Sigmoid colon (tissue), 6 donors: ENCODE measurements at regions not wholly inside any gene's neighbourhood (a gene's known extent, or its start where the extent isn't known, plus 50 kb on each side); places are given as distances from the start of the nearest gene placed in this dataset.

Source experiments
- DNase-seq: peaks from one replicate; pipeline ENCODE4 v3.0.0-alpha.2; 2019
- H3K27ac ChIP-seq, 4 donors: fragments of 200-600 bp; sonication (generic); one replicate each; pipeline ENCODE4 v1.5.1; 2016 to 2019; ENCODE audit warnings: mild to moderate bottlenecking in 1 of 4
- H3K27me3 ChIP-seq, 3 donors: fragments of 200-600 bp; sonication (generic); one replicate each; pipeline ENCODE4 v1.5.1; 2019; ENCODE audit warnings: mild to moderate bottlenecking in 1 of 3
- H3K36me3 ChIP-seq, 4 donors: fragments of 200-600 bp; sonication (generic); one replicate each; pipeline ENCODE4 v1.5.1; 2016 to 2019
- H3K4me1 ChIP-seq, 4 donors: fragments of 200-600 bp; sonication (generic); one replicate each; pipeline ENCODE4 v1.5.1; 2017 to 2019
- H3K4me3 ChIP-seq, 4 donors: fragments of 200-600 bp; sonication (generic); one replicate each; pipeline ENCODE4 v1.5.1; 2017 to 2019; ENCODE audit warnings: mild to moderate bottlenecking in 2 of 4, moderate library complexity in 1 of 4
- H3K9me3 ChIP-seq, 4 donors: fragments of 200-600 bp in 3 of 4; sonication (generic) in 3 of 4; one replicate each; pipeline versions ENCODE4 v1.5.1 to v1.6.1; 2013 to 2019
- EP300 ChIP-seq, 4 donors: sonication (generic); formaldehyde crosslinking; IDR thresholded peaks; one replicate each; pipeline ENCODE4 v1.6.1; 2017; ENCODE audit warnings: antibody characterized with exemption in 4 of 4
- POLR2A ChIP-seq, 2 donors: fragments of 450-650 bp; IDR thresholded peaks; one replicate each; pipeline ENCODE4 v1.6.1; 2016; ENCODE audit warnings: antibody characterized with exemption in 2 of 2, mild to moderate bottlenecking in 2 of 2, moderate library complexity in 2 of 2
- POLR2AphosphoS5 ChIP-seq, 4 donors: sonication (generic); formaldehyde crosslinking; IDR thresholded peaks; one replicate each; pipeline ENCODE4 v1.6.1; 2017; ENCODE audit warnings: antibody characterized with exemption in 4 of 4
- WGBS, 2 donors: extraction: QIAGEN DNeasy Blood & Tissue Kit; methylation state at CpG; one replicate each; pipeline ENCODE4 v1.1.7; 2013; 5-methylcytosine and 5-hydroxymethylcytosine counted together
- intact Hi-C: fragments of 100-400 bp; cut with DNase I; formaldehyde crosslinking; loops from one replicate; pipeline ENCODE4 v1.15.1; 2023
- TF ChIP-seq, protein P1 (sequence below), 4 experiments: fragments of 450-650 bp in 3 of 4; fragments of 200-600 bp in 1 of 4; IDR thresholded peaks; one replicate each; pipeline ENCODE4 v1.5.1; 2016 to 2019; ENCODE audit warnings: antibody characterized with exemption in 4 of 4, mild to moderate bottlenecking in 3 of 4, moderate library complexity in 2 of 4
- donor health status: healthy with polysubstance abuse.
- donor health status: healthy.

DNA sequence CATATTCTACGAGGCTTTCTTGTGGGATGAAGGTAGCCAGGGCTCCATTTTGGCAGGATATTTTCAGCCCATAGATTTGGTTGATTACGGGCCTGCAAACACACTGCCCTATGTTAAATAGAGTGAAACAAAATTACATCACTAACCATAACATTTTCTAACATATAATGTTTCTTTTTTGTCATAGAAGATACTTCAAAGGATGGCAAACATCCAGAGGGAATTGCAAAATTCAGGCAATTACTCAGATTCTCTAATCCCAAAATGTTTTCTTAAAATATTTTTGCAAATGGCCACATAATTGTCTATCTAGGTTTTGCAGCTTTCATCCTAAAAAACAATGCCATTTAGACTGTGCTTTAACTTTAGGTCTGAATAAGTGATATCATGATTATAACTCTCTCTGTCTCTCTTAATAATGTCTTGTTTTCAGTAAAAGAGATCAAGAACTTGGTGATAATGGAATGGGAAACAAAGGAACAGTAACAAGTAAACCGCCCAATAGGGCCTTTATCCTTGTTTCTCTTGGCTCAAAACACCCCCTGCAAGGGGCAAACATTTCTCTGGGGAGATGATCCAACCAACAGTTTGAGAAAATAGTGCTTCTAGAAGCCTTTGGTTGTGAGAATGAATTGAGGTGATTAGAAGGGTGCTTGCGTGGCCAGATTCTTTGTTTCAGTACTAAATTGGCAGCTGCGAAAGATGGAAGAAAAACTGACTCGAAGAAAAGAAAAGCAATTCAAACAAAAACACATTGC lies 54.4 kb upstream of the BTG1 start:
- no peak for DNase-seq
- Histone ChIP-seq H3K4me3 (no peak overlapping the region), H3K27ac (no peak overlapping the region), H3K36me3 (no peaks in the 10 kb centered on the region), H3K9me3 (no peaks in the 10 kb centered on the region), H3K4me1 (no peaks in the 10 kb centered on the region), H3K27me3 (no peaks in the 10 kb centered on the region)
- TF ChIP-seq POLR2AphosphoS5 (IDR thresholded peaks at IDR 0.05) (no peak), EP300 (IDR thresholded peaks at IDR 0.05) (no peak), POLR2A (IDR thresholded peaks at IDR 0.05) (no peak)
- TF ChIP-seq, protein P1, sequence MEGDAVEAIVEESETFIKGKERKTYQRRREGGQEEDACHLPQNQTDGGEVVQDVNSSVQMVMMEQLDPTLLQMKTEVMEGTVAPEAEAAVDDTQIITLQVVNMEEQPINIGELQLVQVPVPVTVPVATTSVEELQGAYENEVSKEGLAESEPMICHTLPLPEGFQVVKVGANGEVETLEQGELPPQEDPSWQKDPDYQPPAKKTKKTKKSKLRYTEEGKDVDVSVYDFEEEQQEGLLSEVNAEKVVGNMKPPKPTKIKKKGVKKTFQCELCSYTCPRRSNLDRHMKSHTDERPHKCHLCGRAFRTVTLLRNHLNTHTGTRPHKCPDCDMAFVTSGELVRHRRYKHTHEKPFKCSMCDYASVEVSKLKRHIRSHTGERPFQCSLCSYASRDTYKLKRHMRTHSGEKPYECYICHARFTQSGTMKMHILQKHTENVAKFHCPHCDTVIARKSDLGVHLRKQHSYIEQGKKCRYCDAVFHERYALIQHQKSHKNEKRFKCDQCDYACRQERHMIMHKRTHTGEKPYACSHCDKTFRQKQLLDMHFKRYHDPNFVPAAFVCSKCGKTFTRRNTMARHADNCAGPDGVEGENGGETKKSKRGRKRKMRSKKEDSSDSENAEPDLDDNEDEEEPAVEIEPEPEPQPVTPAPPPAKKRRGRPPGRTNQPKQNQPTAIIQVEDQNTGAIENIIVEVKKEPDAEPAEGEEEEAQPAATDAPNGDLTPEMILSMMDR (IDR thresholded peaks at IDR 0.05), result no peak
- intact Hi-C loops, result no loop called here
- 95 to 97% methylated on average over 6 of the region's 6 CpGs for WGBS, 2 donors

- Histone ChIP-seq H3K4me3 (no peak overlapping the region), H3K27ac (no peak overlapping the region), H3K27me3 (no peaks in the 10 kb centered on the region), H3K36me3 (no peaks in the 10 kb centered on the region), H3K4me1 (no peaks in the 10 kb centered on the region), H3K9me3 (no peaks in the 10 kb centered on the region)
- intact Hi-C loops, result no loop called here
- TF ChIP-seq, protein P1 (IDR thresholded peaks at IDR 0.05), result no peak
- TF ChIP-seq POLR2A (IDR thresholded peaks at IDR 0.05), result no peak
- TF ChIP-seq POLR2AphosphoS5 (IDR thresholded peaks at IDR 0.05), result no peak
- no peak for TF ChIP-seq EP300 (IDR thresholded peaks at IDR 0.05)
- no peak for DNase-seq
- 93 to 95% methylated on average over 4 of the region's 4 CpGs for WGBS, 2 donors
Measured at GRCh38 chr12:92197815-92198214, 52.2 kb upstream of the BTG1 start.

DNA sequence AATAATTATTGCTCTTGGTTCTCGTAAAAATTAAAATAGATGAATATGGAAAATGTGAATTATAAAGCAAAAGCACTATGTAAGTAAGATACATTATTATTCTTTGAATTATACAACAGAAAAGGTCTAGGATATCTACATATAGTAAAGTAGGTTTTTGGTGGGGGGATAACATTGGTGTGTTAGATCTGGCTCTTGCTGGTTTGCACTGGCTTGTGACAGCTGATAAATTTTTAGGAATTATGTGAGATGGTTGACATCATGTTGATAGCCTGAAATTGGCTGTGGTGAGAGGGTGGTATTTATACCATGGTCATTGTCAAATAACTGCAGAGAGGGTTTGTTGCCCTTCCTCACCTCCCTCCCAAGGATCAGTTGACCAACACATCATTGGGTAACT lies 50.7 kb upstream of the BTG1 start:
- WGBS, 2 donors, result 96 to 100% methylated on average over 1 of the region's 1 CpG
- intact Hi-C loops, result no loop called here
- Histone ChIP-seq H3K27me3 (no peaks in the 10 kb centered on the region), H3K9me3 (no peaks in the 10 kb centered on the region), H3K4me1 (no peaks in the 10 kb centered on the region), H3K36me3 (no peaks in the 10 kb centered on the region), H3K27ac (no peak overlapping the region), H3K4me3 (no peak overlapping the region)
- TF ChIP-seq, protein P1 (IDR thresholded peaks at IDR 0.05), result no peak
- TF ChIP-seq EP300 (IDR thresholded peaks at IDR 0.05) (no peak), POLR2A (IDR thresholded peaks at IDR 0.05) (no peak), POLR2AphosphoS5 (IDR thresholded peaks at IDR 0.05) (no peak)
- DNase-seq, result no peak
